ENCODE measurements at regions not wholly inside any gene's neighbourhood (a gene's known extent, or its start where the extent isn't known, plus 50 kb on each side); places are given as distances from the start of the nearest gene placed in this dataset.
"Not testable (repeated sequence)": the region's sequence is repeated elsewhere in the genome, so short reads cannot be mapped to it uniquely, and the experiment has no call there.

GRCh38 chr2:22950431-22950830, 434.5 kb upstream of the KLHL29 start:
- in situ Hi-C loops (cut with HindIII; ENCODE audit: low pct_ligation_motif_present, low pct_unique_long_range_greater_than_20kb, low sequenced_read_pairs): no loop called here

GRCh38 chr2:22952656-22953225, 432.2 kb upstream of the KLHL29 start:
- in situ Hi-C loops (cut with HindIII; ENCODE audit: low pct_ligation_motif_present, low pct_unique_long_range_greater_than_20kb, low sequenced_read_pairs): no loop called here
- no peak for DNase-seq

More at GRCh38 chr2:22950431-22950830, 434.5 kb upstream of the KLHL29 start:
- DNase-seq: no peak

DNA sequence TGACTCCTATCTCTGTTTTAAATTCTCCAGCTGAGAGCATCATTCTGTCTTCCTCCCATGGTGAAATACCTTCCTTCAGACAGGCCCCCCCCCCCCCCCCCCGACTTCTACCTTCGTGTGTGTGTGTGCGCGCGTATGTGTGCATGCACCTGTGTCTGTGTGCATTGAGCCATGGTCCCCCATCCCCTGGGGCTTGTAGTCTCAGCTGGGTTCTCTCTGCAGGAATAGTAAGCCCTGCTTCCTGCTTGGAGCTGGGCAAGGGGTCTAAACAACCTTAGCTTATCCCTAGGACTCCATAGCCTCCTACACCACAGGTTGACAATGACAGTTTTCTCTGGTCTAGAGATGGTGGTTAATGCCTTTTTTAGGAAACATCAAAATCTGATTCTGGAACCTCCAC, 427.5 kb upstream of the KLHL29 start:
- in situ Hi-C loops (cut with HindIII; ENCODE audit: low pct_ligation_motif_present, low pct_unique_long_range_greater_than_20kb, low sequenced_read_pairs): no loop called here
- DNase-seq: no peak

- in situ Hi-C loops (cut with HindIII; ENCODE audit: low pct_ligation_motif_present, low pct_unique_long_range_greater_than_20kb, low sequenced_read_pairs): no loop called here
- DNase-seq: no peak
These were observed 426.7 kb upstream of the KLHL29 start for GRCh38 chr2:22958308-22958707.

DNA sequence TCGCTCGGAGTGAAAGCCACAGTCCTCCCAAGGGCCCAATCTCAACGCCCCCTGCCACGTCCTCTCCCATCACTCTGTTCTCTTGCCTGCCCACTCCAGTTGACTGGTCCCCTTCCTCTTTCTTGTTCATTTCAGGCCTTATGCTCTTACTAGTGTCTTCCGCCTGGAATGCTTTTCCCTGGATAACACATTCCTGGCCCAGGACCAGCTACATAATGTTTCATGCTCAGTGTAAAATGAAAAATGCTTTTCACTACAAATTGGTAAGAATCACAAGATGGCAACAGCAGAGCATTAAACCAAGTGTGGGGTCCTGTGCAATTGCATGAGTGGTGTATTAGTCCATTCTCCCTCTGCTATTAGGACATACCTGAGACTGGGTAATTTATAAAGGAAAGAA, 417.2 kb upstream of the KLHL29 start:
- DNase-seq: no peak
- in situ Hi-C loops (cut with HindIII; ENCODE audit: low pct_ligation_motif_present, low pct_unique_long_range_greater_than_20kb, low sequenced_read_pairs): no loop called here

- in situ Hi-C loops (cut with HindIII; ENCODE audit: low pct_ligation_motif_present, low pct_unique_long_range_greater_than_20kb, low sequenced_read_pairs): no loop called here
These were observed 414.5 kb upstream of the KLHL29 start for GRCh38 chr2:22970284-22970975.

DNA sequence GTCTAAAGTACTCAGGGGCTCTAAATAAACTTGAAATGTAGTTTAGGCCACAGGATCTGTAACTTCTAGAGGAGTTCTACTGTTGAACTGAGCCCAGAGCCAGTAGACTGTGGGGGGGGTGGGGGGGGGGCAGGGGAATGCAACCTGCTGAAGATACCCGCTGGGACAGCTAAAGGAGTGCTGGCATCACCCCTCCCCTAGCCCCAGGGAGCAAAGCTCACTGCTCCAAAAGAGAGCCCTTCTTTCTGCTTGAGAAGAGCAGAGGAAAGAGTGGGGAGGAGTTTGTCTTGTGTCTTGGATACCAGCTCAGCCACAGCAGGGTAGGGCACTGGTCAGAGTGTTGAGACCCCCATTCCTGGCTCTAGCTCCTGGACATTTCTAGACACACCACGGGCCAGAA, 414.0 kb upstream of the KLHL29 start:
- in situ Hi-C loops (cut with HindIII; ENCODE audit: low pct_ligation_motif_present, low pct_unique_long_range_greater_than_20kb, low sequenced_read_pairs): no loop called here

More at GRCh38 chr2:22970284-22970975, 414.5 kb upstream of the KLHL29 start:
- no peak for DNase-seq

GRCh38 chr2:22981785-22982184, 403.2 kb upstream of the KLHL29 start:
- in situ Hi-C loops (cut with HindIII; ENCODE audit: low pct_ligation_motif_present, low pct_unique_long_range_greater_than_20kb, low sequenced_read_pairs): no loop called here
- DNase-seq: no peak

More for the DNA sequence above, 414.0 kb upstream of the KLHL29 start:
- DNase-seq: no peak

DNA sequence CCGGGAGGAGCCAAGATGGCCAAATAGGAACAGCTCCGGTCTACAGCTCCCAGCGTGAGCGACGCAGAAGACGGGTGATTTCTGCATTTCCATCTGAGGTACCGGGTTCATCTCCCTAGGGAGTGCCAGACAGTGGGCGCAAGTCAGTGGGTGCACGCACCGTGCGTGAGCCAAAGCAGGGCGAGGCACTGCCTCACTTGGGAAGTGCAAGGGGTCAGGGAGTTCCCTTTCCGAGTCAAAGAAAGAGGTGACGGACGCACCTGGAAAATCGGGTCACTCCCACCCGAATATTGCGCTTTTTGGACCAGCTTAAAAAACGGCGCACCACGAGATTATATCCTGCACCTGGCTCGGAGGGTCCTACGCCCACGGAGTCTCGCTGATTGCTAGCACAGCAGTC, 400.8 kb upstream of the KLHL29 start:
- in situ Hi-C loops (cut with HindIII; ENCODE audit: low pct_ligation_motif_present, low pct_unique_long_range_greater_than_20kb, low sequenced_read_pairs); DNase-seq: not testable (repeated sequence)

DNA sequence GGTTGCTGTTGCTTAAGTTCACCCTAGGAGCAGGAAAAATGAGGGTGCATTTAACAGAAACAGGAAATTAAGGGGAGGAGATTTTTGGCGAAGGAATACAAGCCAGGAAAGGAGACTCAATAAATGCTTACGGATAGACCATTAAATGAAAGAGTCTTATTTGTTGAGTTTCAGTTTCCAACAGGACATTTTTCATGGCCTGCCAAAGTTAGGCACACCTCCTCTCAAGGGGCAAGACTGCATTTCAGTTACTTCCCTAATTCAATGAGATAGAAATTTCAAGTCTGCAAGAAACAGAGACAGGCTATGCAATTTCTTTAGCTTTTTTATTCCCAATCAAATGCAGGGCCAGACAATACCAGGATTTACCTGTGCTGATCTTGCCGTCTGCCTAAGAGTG, 394.7 kb upstream of the KLHL29 start:
- in situ Hi-C loops (cut with HindIII; ENCODE audit: low pct_ligation_motif_present, low pct_unique_long_range_greater_than_20kb, low sequenced_read_pairs): no loop called here

DNA sequence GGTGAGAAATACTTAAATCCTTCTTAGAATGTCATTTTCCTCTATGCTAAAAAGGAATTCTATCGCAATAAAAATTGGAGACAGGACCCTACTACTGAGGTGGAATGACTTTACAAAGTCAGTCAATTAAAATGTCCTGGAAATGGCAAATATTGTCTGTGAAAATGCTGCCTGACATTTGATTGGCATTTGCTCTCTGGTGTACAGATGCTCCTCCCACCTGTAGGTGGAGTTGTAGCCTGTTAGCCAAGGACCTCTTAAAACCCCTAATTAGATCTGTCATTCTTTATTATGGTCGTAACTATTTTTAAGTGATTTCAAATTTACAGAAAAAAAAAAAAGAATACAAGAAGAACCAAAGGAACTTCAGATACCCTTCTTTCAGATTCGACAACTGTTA, 393.1 kb upstream of the KLHL29 start:
- DNase-seq: no peak
- in situ Hi-C loops (cut with HindIII; ENCODE audit: low pct_ligation_motif_present, low pct_unique_long_range_greater_than_20kb, low sequenced_read_pairs): no loop called here

More for the DNA sequence above, 394.7 kb upstream of the KLHL29 start:
- no peak for DNase-seq

DNA sequence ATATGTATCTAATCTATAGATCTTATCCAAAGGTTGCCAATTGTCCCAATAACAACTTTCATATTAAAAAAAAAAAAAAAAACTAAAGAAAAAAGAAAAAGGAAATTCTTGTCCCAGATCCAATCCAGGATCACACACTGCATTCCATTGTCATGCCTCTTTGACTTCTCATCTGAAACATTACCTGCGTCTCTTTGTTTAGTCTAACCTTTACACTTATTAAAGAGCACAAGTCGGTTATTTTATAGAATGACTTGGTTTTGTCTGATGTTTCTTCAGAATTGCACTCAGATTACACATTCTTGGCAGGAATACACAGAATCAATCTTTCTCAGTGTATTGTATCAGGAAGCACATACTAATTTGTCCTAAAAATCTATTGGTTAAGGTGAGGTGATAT, 392.5 kb upstream of the KLHL29 start:
- no peak for DNase-seq
- in situ Hi-C loops (cut with HindIII; ENCODE audit: low pct_ligation_motif_present, low pct_unique_long_range_greater_than_20kb, low sequenced_read_pairs): no loop called here

DNA sequence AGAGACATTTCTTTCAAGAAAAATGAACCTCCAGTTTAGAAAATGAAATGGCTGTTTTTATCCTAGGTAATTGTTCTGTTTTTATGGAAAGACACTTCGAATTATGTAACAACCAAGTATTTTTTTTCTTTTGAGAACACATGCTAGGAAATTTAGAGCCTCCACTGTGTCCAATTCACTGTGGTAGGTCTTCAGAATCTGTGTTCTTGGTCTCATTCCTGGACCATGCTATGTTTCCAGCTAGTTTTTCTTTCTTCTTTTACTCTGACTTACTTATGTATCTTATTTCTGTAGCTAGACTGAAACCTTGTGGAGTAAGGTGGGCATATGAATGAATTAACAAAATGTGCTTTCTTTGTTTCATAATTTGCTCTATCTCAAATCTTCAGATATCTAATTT, 391.7 kb upstream of the KLHL29 start:
- no peak for DNase-seq
- in situ Hi-C loops (cut with HindIII; ENCODE audit: low pct_ligation_motif_present, low pct_unique_long_range_greater_than_20kb, low sequenced_read_pairs): no loop called here

- DNase-seq: no peak
- in situ Hi-C loops (cut with HindIII; ENCODE audit: low pct_ligation_motif_present, low pct_unique_long_range_greater_than_20kb, low sequenced_read_pairs): no loop called here
These were observed 389.4 kb upstream of the KLHL29 start for GRCh38 chr2:22995576-22995975.

GRCh38 chr2:22996911-22997310, 388.1 kb upstream of the KLHL29 start:
- in situ Hi-C loops (cut with HindIII; ENCODE audit: low pct_ligation_motif_present, low pct_unique_long_range_greater_than_20kb, low sequenced_read_pairs): no loop called here

DNA sequence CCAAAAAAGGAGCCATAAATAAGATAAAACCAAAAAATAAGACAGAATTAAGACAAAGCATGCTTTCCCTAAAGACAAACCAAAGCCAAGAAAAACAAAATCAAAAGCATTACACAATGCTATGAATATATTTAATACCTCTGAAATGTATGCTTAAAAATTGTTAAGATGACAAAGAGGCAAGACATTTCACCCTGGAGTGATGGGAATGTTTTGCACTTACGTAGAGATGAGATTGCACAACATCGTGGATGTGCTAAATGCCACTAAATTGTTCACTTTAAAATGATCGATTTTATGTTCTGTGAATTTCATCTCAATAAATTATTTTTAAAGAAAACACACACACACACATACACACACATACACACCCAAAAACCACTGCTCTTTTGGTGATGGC, 386.6 kb upstream of the KLHL29 start:
- no peak for DNase-seq
- in situ Hi-C loops (cut with HindIII; ENCODE audit: low pct_ligation_motif_present, low pct_unique_long_range_greater_than_20kb, low sequenced_read_pairs): no loop called here

More at GRCh38 chr2:22996911-22997310, 388.1 kb upstream of the KLHL29 start:
- no peak for DNase-seq

DNA sequence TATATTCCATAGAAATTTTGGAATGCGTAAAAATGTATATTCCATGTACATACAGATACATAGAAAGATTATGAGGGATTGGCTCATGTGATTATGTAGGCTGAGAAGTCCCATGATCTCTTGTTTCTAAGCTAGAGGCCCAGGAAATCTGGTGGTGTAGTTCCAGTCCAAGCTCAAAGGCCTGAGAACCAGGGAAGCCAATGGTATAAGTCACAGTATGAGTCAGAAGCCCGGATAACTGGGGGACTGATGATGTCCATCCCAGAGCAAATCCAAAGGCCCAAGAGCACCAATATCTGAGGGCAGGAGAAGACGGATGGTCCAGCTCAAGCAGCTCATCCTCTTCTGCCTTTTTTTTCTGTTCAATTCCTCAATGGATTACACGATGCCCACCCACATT, 385.0 kb upstream of the KLHL29 start:
- in situ Hi-C loops (cut with HindIII; ENCODE audit: low pct_ligation_motif_present, low pct_unique_long_range_greater_than_20kb, low sequenced_read_pairs): no loop called here
- peak; percentile 9 for DNase-seq

DNA sequence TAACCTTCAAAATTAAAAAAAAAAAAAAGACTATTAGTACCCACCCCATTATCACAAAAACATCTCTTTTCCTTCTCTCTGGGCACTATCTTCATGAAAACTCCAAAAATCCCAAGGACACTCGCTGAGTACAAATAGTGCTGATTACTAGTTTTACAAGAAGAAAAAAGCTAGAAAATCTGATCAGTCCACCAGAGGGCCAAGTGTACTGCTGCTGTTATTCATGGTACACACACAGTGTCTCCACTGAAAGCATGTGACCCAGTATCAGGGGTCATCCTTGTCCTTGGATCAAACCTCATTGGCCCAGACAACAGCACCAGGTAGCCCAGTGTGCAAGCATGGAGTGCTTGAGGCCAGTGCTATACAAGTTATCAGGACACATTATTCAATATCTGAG, 382.7 kb upstream of the KLHL29 start:
- DNase-seq: no peak
- in situ Hi-C loops (cut with HindIII; ENCODE audit: low pct_ligation_motif_present, low pct_unique_long_range_greater_than_20kb, low sequenced_read_pairs): no loop called here

- no peak for DNase-seq
These were observed 379.5 kb upstream of the KLHL29 start for GRCh38 chr2:23005469-23005868.

DNA sequence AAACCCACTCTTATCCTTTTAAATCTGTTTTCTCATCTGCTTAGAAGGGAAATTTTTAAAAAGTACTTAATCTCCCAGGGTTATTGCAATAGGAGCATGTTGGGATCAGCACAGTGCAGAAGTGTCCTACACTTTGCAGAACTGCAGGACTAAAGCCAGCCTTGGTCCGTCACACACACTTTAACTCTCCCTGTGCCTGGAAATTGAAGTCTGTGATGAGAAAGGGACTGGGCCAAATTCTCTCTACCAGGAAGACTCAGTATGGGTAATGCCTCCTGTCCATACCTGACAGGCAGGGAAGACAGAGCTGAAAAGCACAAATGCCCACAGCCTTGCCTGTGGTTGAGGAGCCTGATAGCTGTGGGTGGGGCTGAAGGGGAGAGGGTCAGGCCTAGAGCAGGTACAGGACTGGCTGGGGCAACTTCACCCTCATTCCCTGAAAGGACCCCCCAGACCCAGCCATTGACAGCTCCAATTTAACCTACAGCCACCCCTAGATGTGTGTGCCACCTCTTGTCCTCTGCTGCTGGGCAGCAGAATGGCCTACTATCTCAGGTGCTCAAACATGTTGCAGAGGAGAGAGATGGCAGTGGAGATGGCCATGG, 377.2 kb upstream of the KLHL29 start:
- in situ Hi-C loops (cut with HindIII; ENCODE audit: low pct_ligation_motif_present, low pct_unique_long_range_greater_than_20kb, low sequenced_read_pairs): no loop called here
- no peak for DNase-seq

More at GRCh38 chr2:23005469-23005868, 379.5 kb upstream of the KLHL29 start:
- in situ Hi-C loops (cut with HindIII; ENCODE audit: low pct_ligation_motif_present, low pct_unique_long_range_greater_than_20kb, low sequenced_read_pairs): no loop called here

Measured in ACHN (cell line).